Frontal cortex (tissue), 4 donors: ENCODE measurements at regions not wholly inside any gene's neighbourhood (a gene's known extent, or its start where the extent isn't known, plus 50 kb on each side); places are given as distances from the start of the nearest gene placed in this dataset. TPM values are rescaled to one million over a fixed set of nuclear protein-coding genes. Genes with fewer than 3 reads are reported as not detected.
"Not testable (repeated sequence)": the region's sequence is repeated elsewhere in the genome, so short reads cannot be mapped to it uniquely, and the experiment has no call there.

Source experiments
- DNase-seq, 2 donors: peaks; one replicate each; pipeline ENCODE4 v3.0.0; 2012; ENCODE audit warnings: low spot score in 2 of 2
- FAIRE-seq: peaks from 2 replicates; lab custom pipeline; 2012; peaks lifted over from hg19 to GRCh38; lab: Jason Lieb, UNC
- small RNA-seq: library from RNA; depleted of rRNA; stranded (forward); fragments of <200 nt; gene quantifications from one replicate; pipeline ENCODE3, GENCODE V24; 2014
- donor health status: control.
- donor health status: control.
- donor health status: control.

DNA sequence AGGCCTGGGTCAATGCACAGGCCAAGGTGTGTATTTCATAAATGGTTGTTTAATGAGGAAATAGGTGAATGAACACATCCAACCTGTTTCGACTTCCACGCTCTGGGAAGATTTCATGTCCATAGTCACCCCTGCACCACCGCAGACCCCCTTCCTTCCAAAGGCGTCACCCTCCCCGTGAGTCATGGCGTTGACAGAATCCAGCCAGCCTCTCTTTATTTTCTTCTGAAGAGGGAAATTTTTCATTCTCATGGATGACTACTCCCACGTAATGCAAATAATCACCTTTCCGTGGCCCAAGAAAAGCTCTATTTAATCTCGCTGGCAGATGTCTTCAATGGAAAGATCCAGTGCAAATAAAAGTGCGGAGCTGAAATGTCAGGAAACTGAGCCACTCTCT lies 75.3 kb upstream of the FOXK1 start:
- DNase-seq (peak in 1 of 2 donors; percentile 33), FAIRE-seq (no peak)

DNA sequence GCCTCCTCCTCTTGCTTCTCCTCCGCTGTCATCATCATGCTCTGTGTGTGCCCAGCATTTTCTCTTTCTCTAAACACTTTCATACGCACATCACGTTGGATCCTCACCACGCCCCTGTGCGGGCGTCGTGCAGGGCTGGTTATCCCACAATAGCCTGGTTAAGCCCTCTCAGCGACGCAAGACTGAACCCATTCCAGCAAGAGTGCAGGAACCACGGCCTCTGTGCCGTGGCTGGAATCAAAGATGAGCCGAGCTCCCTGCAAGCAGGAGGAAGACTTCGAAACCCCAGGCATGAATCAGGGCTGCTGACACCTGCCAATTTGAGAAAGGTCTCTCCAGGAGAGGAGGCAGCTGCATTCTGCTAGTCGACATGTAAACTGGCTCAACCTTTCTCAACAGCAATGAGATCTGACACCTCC lies 74.8 kb upstream of the FOXK1 start:
- peak in 1 of 2 donors; percentile 53 for DNase-seq
- no peak for FAIRE-seq

DNA sequence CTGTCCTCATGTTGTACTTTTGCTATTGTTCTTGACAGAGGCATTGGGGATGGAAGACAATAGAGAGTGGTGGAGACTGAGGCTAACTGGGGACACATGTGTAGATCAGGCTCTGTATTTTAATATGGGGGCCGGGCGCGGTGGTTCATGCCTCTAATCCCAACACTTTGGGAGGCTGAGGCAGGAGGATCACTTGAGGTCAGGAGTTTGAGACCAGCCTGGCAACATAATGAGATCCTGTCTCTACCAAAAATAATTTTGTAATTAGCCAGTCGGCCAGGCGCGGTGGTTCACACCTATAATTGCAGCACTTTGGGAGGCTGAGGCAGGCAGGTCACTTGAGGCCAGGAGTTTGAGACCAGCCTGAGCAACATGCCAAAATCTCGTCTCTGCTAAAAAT lies 72.5 kb upstream of the FOXK1 start:
- not testable (repeated sequence) for FAIRE-seq, DNase-seq

DNA sequence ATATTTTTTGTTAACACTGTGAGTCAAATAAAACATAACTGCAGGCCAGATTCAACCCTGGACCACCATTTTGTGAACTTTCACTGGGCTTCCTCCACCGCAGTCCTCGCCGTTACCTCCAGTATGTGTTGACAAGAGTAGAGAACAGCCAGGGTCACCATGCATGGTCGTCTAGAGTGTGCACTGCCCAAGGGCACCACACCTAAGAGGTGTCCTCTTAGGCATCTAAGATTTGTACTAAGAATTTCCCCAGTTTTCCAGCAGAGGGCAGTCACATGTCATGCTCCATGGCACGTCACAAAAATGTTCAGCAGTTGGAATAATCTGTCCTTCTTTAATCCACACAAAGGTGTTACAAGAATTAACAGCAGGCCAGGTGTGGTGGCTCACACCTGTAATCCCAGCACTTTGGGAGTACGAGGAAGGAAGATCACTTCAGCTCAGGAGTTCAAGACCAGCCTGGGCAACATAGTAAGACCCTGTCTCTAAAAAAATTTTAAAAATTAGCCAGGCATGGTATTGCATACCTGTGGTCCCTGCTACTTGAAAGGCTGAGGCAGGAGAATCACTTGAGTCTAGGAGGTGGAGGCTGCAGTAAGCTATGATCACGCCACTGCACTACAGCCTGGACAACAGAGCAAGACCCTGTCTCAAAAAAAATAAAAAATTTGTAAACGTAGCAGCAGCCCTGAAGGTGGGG lies 71.2 kb upstream of the FOXK1 start:
- DNase-seq, result peak; percentile 46 to 67
- no peak for FAIRE-seq

DNA sequence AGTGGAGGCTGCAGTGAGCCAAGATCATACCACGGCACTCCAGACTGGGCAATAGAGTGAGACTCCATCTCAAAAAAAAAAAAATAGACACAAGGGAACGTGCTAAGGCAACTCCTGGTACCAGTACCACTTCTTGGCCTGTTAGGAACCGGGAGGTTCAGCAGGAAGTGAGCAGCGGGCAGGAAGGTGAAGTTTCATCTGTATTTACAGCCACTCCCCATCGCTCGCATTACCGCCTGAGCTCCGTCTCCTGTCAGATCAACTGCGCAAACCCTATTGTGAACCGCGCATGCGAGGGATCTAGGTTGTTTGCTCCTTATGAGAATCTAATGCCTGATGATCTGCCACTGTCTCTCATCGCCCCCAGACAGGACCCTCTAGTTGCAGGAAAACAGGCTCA lies 69.9 kb upstream of the FOXK1 start:
- DNase-seq (no peak), FAIRE-seq (no peak)

DNA sequence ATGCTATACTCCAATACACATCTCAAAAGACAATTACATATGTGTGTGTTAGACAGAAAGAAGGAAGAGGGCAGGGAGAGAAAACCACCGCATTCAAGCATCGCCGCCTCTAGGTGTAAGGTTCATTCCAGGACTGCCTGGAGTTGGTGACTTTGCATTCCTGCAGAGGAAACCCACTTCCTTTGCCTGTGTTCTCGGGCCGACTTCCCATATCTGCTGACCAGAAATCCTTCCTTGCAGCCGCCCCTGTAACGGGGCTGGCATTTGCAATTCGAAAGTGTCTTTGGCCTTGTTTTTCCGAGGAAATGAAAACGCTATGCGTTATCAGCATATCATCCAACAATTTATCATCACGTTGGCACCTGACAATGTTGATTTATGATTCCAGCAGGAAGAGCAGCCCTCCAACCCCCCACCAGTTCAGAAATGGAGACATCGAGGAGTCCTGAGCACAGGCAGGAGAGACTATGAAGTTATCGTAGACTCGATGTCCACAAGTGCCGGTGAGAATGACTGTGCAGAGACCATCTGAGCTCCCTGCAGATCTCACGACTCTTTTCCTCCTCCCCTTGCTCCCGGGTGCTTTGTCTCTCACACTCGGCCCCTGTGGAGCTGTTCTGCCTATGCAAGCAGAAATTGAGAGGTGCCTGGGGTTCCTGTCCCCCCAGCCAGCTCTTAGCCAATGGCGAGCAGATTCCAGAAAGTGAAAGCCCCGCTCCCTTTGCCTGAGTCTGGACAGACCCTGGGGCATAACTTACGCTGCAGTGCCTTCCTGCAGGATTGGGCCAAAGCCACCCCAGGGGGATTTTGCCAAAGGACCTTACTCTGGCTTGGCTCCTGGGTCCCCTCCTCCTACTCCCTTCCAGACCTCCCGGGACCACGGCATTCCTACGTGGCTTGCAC lies 68.9 kb upstream of the FOXK1 start:
- no peak for DNase-seq
- FAIRE-seq, result no peak

DNA sequence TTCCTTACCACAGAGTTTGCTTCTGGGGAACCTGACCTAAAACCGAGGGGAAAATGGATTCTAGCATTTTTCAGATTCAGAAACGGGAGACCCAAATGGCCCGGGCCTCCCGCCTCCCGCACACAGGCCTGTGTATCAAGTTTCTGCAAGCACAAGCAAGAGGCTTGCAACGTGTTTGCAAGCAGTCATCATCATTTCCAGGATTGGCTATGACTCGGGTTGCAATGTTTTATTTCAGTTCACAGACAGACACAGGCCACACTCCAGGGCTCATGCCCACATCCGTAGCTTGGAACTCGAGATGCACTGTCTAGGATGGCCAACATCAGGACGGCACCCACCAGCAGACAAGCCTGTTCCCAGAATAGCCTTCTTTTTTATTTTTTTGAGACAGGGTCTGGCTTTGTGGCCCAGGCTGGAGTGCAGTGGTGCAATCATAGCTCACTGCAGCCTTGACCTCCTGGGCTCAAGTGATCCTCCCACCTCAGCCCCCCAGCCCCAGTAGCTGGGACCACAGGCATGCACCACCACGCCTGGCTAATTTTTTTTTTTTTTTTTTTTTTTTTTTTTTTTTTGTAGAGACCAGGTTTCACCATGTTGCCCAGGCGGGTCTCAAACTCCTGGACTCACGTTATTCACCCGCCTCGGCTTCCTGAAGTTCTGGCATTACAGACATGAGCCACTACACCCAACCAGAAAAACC lies 68.1 kb upstream of the FOXK1 start:
- no peak for FAIRE-seq
- DNase-seq, result no peak

DNA sequence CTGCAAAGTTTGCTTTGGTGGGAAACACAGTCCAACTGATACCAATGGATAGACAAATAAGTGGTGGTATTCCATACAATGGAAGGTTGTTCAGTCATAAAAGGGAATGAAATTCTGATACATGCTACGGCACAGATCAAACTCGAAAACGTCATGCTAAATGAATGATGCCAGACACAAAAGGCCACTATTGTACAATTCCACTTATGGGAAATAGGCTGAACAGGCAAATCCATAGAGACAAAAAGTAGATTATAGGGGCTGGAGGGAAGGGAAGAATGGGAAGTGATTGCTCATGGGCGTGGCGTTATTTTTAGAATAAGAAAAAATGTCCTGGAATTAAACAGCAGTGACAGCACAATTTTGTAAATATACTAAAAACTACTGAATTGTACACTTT lies 66.0 kb upstream of the FOXK1 start:
- DNase-seq, result no peak
- FAIRE-seq, result no peak

DNA sequence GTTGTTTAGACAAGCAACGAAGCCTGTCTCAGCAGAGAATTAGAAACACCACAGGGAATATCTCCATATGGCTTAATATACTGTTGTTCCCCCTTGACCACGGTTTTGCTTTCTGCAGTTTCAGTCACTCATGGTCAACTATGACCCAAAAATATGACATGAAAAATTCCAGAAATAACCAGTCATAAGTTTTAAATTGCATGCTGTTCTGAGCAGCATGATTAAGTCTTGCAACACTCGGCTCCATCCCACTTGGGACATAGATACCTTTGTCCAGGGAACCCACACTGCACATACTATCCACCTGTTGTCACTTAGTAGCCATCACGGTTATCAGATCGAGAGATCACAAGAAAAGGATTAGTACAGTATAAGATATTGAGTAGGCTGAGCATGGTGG lies 60.7 kb upstream of the FOXK1 start:
- DNase-seq (no peak), FAIRE-seq (no peak)

DNA sequence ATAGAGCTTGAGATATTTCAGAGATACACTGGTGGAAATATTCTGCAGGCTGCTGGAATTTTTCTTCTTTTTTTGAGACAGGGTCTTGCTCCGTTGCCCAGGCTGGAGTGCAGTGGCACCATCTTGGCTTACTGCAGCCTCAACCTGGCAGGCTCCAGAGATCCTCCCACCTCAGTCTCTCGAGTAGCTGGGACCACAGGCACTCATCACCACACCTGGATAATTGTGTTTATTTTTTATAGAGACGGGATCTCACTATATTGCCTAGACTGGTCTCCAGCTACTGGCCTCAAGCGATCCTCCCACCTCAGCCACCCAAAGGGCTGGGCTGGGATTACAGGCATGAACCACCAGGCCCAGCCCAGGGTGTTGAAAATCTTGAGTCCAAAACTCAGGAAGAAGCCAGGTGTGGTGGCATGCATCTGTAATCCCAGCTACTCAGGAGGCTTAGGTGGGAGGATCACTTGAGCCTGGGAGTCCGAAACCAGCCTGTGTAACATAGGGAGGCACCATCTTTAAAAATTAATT lies 55.7 kb upstream of the FOXK1 start:
- FAIRE-seq, result no peak
- DNase-seq, result no peak

DNA sequence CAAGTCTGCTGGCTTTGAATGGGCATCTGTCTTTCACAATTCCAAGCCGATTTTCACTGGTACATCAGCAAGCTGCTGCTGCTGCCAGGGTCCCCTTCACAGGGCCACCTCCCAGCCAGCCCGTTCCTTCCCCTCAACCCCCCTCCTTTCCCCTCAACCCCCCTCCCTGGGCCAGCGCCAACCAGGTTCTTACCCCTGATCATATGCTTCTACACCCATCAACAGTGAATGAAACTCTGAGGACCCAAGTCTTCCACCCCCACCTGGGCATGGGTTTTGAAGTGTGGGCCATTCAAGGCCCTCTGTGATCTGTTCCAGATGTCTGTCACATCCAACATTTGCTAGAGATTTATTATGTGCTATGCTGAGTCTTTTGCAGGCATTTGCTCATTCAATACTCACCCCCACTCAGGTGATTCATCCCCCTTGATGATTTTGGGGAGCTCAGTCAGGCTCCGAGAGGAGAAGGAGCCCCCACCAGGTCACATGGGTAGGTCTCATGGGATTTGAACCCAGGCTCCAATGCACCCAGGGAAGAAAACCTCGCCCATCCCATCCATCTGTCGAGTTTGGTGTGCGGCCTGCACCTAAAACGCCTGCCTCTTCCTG lies 52.7 kb upstream of the FOXK1 start:
- FAIRE-seq (no peak), DNase-seq (no peak)

DNA sequence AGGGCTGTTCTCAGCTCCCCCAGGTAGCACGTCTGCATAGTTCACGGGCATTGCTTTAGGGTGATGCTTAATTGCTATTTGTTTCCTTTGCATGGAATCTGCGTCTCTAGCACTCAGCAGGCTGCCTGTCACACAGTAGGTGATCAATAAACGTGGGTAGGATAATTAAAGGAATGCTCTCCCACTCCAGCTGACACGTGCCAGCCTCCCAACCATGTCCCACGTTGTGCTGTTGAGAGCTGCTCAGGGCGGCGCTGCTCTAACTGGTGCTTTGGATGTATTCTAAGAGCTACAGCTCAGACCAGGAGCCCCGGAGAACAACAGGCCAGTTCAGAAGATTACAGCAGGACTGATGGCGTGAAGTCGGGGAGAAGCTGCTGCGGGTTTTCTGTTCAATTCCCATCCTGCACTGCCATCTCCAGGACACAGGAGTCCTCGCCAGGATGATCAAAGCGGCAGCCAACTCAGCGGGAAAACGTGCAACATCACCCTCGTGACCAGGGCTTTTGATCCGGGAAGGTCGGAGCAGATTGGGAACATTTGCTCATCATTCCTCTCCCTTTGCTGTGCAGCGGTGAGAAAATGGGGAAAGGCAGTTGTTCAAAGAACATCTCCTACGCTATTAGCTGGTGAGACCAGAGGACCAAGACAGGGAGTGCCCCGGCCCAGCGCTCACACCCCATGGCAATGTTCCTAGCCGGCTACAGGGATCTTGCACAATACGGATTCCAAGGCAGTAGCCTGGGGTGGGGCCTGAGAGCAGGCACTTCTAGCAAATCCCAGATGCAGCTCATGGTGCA lies 50.5 kb upstream of the FOXK1 start:
- DNase-seq (peak; percentile 66 to 86), FAIRE-seq (no peak)

Small RNA genes in the stretch of these regions (small RNA-seq; reads per million reads assigned to genes)
- gene CYP3A54P, result not detected
